ENCODE measurements at regions not wholly inside any gene's neighbourhood (a gene's known extent, or its start where the extent isn't known, plus 50 kb on each side); places are given as distances from the start of the nearest gene placed in this dataset.

GRCh38 chr20:39130627-39131026 is 168.5 kb downstream of the DHX35 start:
- Histone ChIP-seq H3K36me3 (ENCODE audit: insufficient read depth, low read length) (no peaks in the 10 kb centered on the region), H3K27ac (ENCODE audit: low read depth, low read length, poor library complexity, severe bottlenecking) (no peak overlapping the region), H3F3A (ENCODE audit: insufficient read depth, low read length) (no peaks in the 10 kb centered on the region), H3K4me2 (ENCODE audit: low read length) (no peak overlapping the region), H2AFZ (ENCODE audit: low read length) (no peak overlapping the region), H3K9ac (ENCODE audit: low read length) (no peak overlapping the region), H4K20me1 (ENCODE audit: insufficient read depth, low read length) (no peaks in the 10 kb centered on the region), H3K4me1 (ENCODE audit: insufficient read depth, low read length, severe bottlenecking) (no peaks in the 10 kb centered on the region), H3K27me3 (ENCODE audit: insufficient read depth, low read length) (no peaks in the 10 kb centered on the region), H3K9me3 (ENCODE audit: low read length) (no peaks in the 10 kb centered on the region), H3K79me2 (ENCODE audit: insufficient read depth, low read length) (no peaks in the 10 kb centered on the region), H3K4me3 (ENCODE audit: low read depth, low read length, poor library complexity, severe bottlenecking) (no peak overlapping the region), H3K9me2 (ENCODE audit: low read depth, low read length) (no peaks in the 10 kb centered on the region)
- TF ChIP-seq EZH2 (IDR thresholded peaks at IDR 0.05; ENCODE audit: borderline replicate concordance, low read length): no peak
- TF ChIP-seq CTCF (IDR thresholded peaks at IDR 0.05; ENCODE audit: low read length): no peak

- Histone ChIP-seq H3K9me2 (ENCODE audit: low read depth, low read length) (no peaks in the 10 kb centered on the region), H3K4me1 (ENCODE audit: insufficient read depth, low read length, severe bottlenecking) (no peaks in the 10 kb centered on the region), H3K36me3 (ENCODE audit: insufficient read depth, low read length) (no peaks in the 10 kb centered on the region), H3K4me3 (ENCODE audit: low read depth, low read length, poor library complexity, severe bottlenecking) (no peak overlapping the region), H2AFZ (ENCODE audit: low read length) (no peak overlapping the region), H3K9me3 (ENCODE audit: low read length) (no peaks in the 10 kb centered on the region), H4K20me1 (ENCODE audit: insufficient read depth, low read length) (no peaks in the 10 kb centered on the region), H3F3A (ENCODE audit: insufficient read depth, low read length) (no peaks in the 10 kb centered on the region), H3K27ac (ENCODE audit: low read depth, low read length, poor library complexity, severe bottlenecking) (no peak overlapping the region), H3K79me2 (ENCODE audit: insufficient read depth, low read length) (no peaks in the 10 kb centered on the region), H3K9ac (ENCODE audit: low read length) (no peak overlapping the region), H3K27me3 (ENCODE audit: insufficient read depth, low read length) (no peaks in the 10 kb centered on the region), H3K4me2 (ENCODE audit: low read length) (no peak overlapping the region)
- TF ChIP-seq CTCF (IDR thresholded peaks at IDR 0.05; ENCODE audit: low read length) (no peak), EZH2 (IDR thresholded peaks at IDR 0.05; ENCODE audit: borderline replicate concordance, low read length) (no peak)
These were observed 167.4 kb downstream of the DHX35 start for GRCh38 chr20:39129523-39129922.

DNA sequence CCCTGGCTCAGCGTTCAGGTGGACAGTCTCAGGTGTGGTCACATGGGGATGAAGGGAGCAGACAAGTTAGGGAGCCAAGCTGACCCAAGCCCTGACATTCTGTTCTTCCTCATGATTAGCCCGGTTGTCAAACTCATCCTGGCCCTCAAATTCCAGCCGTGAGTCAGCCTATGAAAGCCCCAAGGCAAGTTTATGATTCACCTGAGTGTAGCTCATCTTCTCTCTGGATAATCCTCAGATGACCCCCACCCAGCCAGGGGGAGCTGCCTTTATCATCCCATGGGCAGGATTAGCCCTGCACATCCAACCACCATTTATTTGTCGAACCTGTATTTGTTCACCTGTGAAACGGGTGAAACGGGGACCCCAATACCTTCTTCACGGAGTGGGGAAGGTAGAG is 161.9 kb downstream of the DHX35 start:
- Histone ChIP-seq H3K9ac (ENCODE audit: low read length) (no peak overlapping the region), H3K27ac (ENCODE audit: low read depth, low read length, poor library complexity, severe bottlenecking) (no peak overlapping the region), H3K79me2 (ENCODE audit: insufficient read depth, low read length) (no peaks in the 10 kb centered on the region), H3K9me2 (ENCODE audit: low read depth, low read length) (no peaks in the 10 kb centered on the region), H3K4me3 (ENCODE audit: low read depth, low read length, poor library complexity, severe bottlenecking) (no peak overlapping the region), H3K4me2 (ENCODE audit: low read length) (no peak overlapping the region), H3K9me3 (ENCODE audit: low read length) (no peaks in the 10 kb centered on the region), H4K20me1 (ENCODE audit: insufficient read depth, low read length) (no peaks in the 10 kb centered on the region), H3K36me3 (ENCODE audit: insufficient read depth, low read length) (no peaks in the 10 kb centered on the region), H3K27me3 (ENCODE audit: insufficient read depth, low read length) (no peaks in the 10 kb centered on the region), H3F3A (ENCODE audit: insufficient read depth, low read length) (no peaks in the 10 kb centered on the region), H2AFZ (ENCODE audit: low read length) (no peak overlapping the region), H3K4me1 (ENCODE audit: insufficient read depth, low read length, severe bottlenecking) (no peaks in the 10 kb centered on the region)
- TF ChIP-seq CTCF (IDR thresholded peaks at IDR 0.05; ENCODE audit: low read length) (no peak), EZH2 (IDR thresholded peaks at IDR 0.05; ENCODE audit: borderline replicate concordance, low read length) (no peak)
